ENCODE measurements at regions not wholly inside any gene's neighbourhood (a gene's known extent, or its start where the extent isn't known, plus 50 kb on each side); places are given as distances from the start of the nearest gene placed in this dataset.

DNA sequence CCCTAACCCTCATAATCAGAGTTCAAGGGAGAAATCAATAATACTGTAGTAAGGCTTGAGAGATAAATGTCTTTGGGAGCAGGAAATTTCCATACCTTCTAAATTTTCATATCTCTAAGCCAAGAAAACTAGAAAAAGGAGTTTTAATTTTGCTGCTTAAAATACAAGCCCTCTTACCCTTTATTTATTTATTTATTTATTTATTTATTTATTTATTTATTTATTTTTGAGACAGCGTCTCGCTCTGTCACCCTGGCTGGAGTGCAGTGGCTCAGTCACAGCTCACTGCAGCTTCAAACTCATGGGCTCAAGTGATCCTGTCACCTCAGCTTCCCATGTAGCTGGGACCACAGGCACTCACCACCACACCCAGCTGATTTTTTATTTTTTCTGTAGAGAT lies 69.0 kb upstream of the GNAO1 start:
- Histone ChIP-seq H3K4me1 (ENCODE audit: control insufficient read depth, insufficient read depth, low read length) (no peaks in the 10 kb centered on the region), H3K36me3 (ENCODE audit: control insufficient read depth in 2 of 2, insufficient read depth in 2 of 2, low read length in 1 of 2) (no peaks in the 10 kb centered on the region), H2AFZ (ENCODE audit: control insufficient read depth, low read depth, low read length) (no peak overlapping the region), H3K4me2 (ENCODE audit: control insufficient read depth, insufficient read depth) (no peak overlapping the region), H3K27me3 (replicated peaks in 1 of 2; ENCODE audit: control insufficient read depth in 2 of 2, insufficient read depth in 2 of 2, low read length in 1 of 2) (peaks cover 0 to 2% of the 10 kb centered on the region in 2 experiments; a peak in 1 of 4 replicates), H3K9ac (ENCODE audit: control insufficient read depth, insufficient read depth, low read length) (no peak overlapping the region), H3K79me2 (ENCODE audit: control insufficient read depth, insufficient read depth, low read length) (no peaks in the 10 kb centered on the region), H3K9me3 (replicated peaks; ENCODE audit: control insufficient read depth, insufficient read depth, low read length) (no peaks in the 10 kb centered on the region), H4K20me1 (ENCODE audit: control insufficient read depth, insufficient read depth) (no peaks in the 10 kb centered on the region), H3K4me3 (no peak overlapping the region), H3K27ac (ENCODE audit: control insufficient read depth, insufficient read depth) (no peak overlapping the region)
- no peak for DNase-seq (ENCODE audit: low read depth, low spot score)
- WGBS (ENCODE audit: insufficient coverage, insufficient replicate concordance, low lambda C conversion rate, missing lambda C conversion rate): 81% methylated on average over 2 of the region's 2 CpGs
- CTCF ChIA-PET: no interaction called here
- POLR2A ChIA-PET: no interaction called here
- no peak for FAIRE-seq
- RAD21 ChIA-PET (ENCODE audit: unreplicated experiment): no interaction called here
- no peak for ATAC-seq
- intact Hi-C loops (cut with micrococcal nuclease; ENCODE audit: unreplicated experiment) (no loop called here), in situ Hi-C loops (cut with MboI) (no loop called here)
- SMC1A ChIA-PET (ENCODE audit: uncharacterized antibody, unreplicated experiment): no interaction called here
- no TSS peak for BruUV-seq (replicated peaks)
- TF ChIP-seq HCFC1 (IDR thresholded peaks at IDR 0.05; ENCODE audit: low read length): no peak
- TF ChIP-seq RFX5 (IDR thresholded peaks at IDR 0.05; ENCODE audit: low read depth, low read length): no peak
- TF ChIP-seq ZBTB40 (IDR thresholded peaks at IDR 0.05; ENCODE audit: borderline replicate concordance): no peak
- TF ChIP-seq SMAD1 (IDR thresholded peaks at IDR 0.05; ENCODE audit: low read depth, partially characterized antibody): no peak
- TF ChIP-seq WRNIP1 (IDR thresholded peaks at IDR 0.05; ENCODE audit: borderline replicate concordance, low read depth, low read length): no peak
- no peak for TF ChIP-seq SP1 (IDR thresholded peaks at IDR 0.05; ENCODE audit: low read depth, low read length)
- no peak for TF ChIP-seq FOS (IDR thresholded peaks at IDR 0.05; ENCODE audit: borderline replicate concordance, extremely low read depth, insufficient read length)
- TF ChIP-seq CTCF (IDR thresholded peaks at IDR 0.05 in 2 of 3, conservative IDR thresholded peaks at IDR 0.05 in 1 of 3; ENCODE audit: control insufficient read depth in 2 of 3, extremely low read depth in 1 of 3, insufficient read depth in 1 of 3, low read depth in 3 of 3, low read length in 3 of 3): no peak
- TF ChIP-seq ZNF207 (IDR thresholded peaks at IDR 0.05; ENCODE audit: borderline replicate concordance): no peak
- no peak for TF ChIP-seq SPI1 (IDR thresholded peaks at IDR 0.05; ENCODE audit: borderline replicate concordance, insufficient read depth, low read depth, low read length)
- no peak for TF ChIP-seq NKRF (conservative IDR thresholded peaks at IDR 0.05)
- no peak for TF ChIP-seq E2F4 (IDR thresholded peaks at IDR 0.05; ENCODE audit: low read depth, low read length)
- TF ChIP-seq BRCA1 (IDR thresholded peaks at IDR 0.05; ENCODE audit: low read depth, low read length): no peak
- TF ChIP-seq FOXK2 (IDR thresholded peaks at IDR 0.05): no peak

Measured in GM12878 (cell line).